HepG2 (cell line): ENCODE measurements at regions not wholly inside any gene's neighbourhood (a gene's known extent, or its start where the extent isn't known, plus 50 kb on each side); places are given as distances from the start of the nearest gene placed in this dataset.

ENCODE experiments used
- CHD2 ChIP-seq: IDR thresholded peaks from 2 replicates; pipeline ENCODE4 v1.6.1; 2011; ENCODE audit warnings: low read depth, low read length, improper control_type of control experiment
- MED8 ChIP-seq: sonication (generic); formaldehyde crosslinking; IDR thresholded peaks from 2 replicates; pipeline ENCODE4 v1.8.1; 2023; ENCODE audit warnings: mild to moderate bottlenecking, missing genetic modification reagents; ENCODE audit not compliant: insufficient replicate concordance
- MXD4 ChIP-seq: IDR thresholded peaks from 2 replicates; pipeline ENCODE4 v1.6.1; 2016; ENCODE audit warnings: mild to moderate bottlenecking, missing biosample characterization, missing genetic modification reagents
- POLR2AphosphoS5 ChIP-seq: IDR thresholded peaks from 2 replicates; pipeline ENCODE4 v1.6.1; 2012; ENCODE audit warnings: low read depth, low read length
- RXRA ChIP-seq: sonication (generic); formaldehyde crosslinking; IDR thresholded peaks from 2 replicates; pipeline ENCODE4 v1.5.1; 2020; ENCODE audit warnings: missing genetic modification reagents
- TRIM24 ChIP-seq: sonication (generic); formaldehyde crosslinking; IDR thresholded peaks from 2 replicates; pipeline ENCODE4 v1.8.0; 2022; ENCODE audit warnings: mild to moderate bottlenecking, missing genetic modification reagents
- U2AF1 ChIP-seq: fragments of 200-400 bp; formaldehyde crosslinking; optimal IDR thresholded peaks from 2 replicates; pipeline ENCODE3; 2017; ENCODE audit warnings: mild to moderate bottlenecking, low read depth, low read length
- ZNF274 ChIP-seq: sonication (generic); formaldehyde crosslinking; IDR thresholded peaks from 2 replicates; pipeline ENCODE4 v1.5.1; 2020; ENCODE audit warnings: mild to moderate bottlenecking, missing genetic modification reagents
- ZNF776 ChIP-seq: sonication (generic); formaldehyde crosslinking; IDR thresholded peaks from 2 replicates; pipeline ENCODE4 v1.4.0; 2020; ENCODE audit warnings: mild to moderate bottlenecking, missing genetic modification reagents
- ZSCAN9 ChIP-seq: IDR thresholded peaks from 2 replicates; pipeline ENCODE4 v1.6.1; 2016; ENCODE audit warnings: borderline replicate concordance
- TF ChIP-seq, protein P1 (sequence below): IDR thresholded peaks from 2 replicates; pipeline ENCODE4 v1.6.1; 2016
- TF ChIP-seq, protein P2 (sequence below): IDR thresholded peaks from 2 replicates; pipeline ENCODE4 v1.6.1; 2012; ENCODE audit warnings: inconsistent platforms
- TF ChIP-seq, protein P3 (sequence below): IDR thresholded peaks from 2 replicates; pipeline ENCODE4 v1.4.0; 2020; ENCODE audit warnings: mild to moderate bottlenecking, missing genetic modification reagents

DNA sequence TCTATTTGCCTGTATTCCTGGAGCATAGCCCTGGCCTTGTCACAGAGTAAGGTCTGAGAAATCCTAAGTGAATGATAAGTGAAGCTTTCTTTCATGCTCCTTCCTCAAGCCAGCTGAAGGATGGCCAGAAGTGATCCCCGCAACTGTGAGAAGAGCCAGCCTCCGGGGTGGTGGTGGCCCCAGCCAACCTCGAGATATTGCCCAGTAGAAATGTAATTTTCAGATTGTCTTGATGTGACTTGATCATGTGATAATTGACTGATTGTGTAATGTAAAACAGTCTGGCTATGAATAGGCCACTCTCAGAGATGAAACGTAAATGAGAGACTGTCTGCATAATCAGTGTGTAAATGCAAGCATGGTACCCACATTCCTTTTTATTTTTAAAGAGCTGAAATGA lies 242.4 kb upstream of the CAMK1G start:
- TF ChIP-seq POLR2AphosphoS5 (no peak), TRIM24 (CRISPR knock-in tag) (no peak), ZNF274 (CRISPR knock-in tag) (no peak), ZNF776 (no peak), MED8 (no peak), RXRA (CRISPR knock-in tag) (no peak), MXD4 (CRISPR knock-in tag) (no peak), ZSCAN9 (CRISPR knock-in tag) (no peak), U2AF1 (no peak), CHD2 (no peak)
- TF ChIP-seq, protein P1, sequence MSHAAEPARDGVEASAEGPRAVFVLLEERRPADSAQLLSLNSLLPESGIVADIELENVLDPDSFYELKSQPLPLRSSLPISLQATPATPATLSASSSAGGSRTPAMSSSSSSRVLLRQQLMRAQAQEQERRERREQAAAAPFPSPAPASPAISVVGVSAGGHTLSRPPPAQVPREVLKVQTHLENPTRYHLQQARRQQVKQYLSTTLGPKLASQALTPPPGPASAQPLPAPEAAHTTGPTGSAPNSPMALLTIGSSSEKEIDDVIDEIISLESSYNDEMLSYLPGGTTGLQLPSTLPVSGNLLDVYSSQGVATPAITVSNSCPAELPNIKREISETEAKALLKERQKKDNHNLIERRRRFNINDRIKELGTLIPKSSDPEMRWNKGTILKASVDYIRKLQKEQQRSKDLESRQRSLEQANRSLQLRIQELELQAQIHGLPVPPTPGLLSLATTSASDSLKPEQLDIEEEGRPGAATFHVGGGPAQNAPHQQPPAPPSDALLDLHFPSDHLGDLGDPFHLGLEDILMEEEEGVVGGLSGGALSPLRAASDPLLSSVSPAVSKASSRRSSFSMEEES (CRISPR knock-in tag) = no peak
- TF ChIP-seq, protein P2, sequence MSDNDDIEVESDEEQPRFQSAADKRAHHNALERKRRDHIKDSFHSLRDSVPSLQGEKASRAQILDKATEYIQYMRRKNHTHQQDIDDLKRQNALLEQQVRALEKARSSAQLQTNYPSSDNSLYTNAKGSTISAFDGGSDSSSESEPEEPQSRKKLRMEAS = no peak
- TF ChIP-seq, protein P3, sequence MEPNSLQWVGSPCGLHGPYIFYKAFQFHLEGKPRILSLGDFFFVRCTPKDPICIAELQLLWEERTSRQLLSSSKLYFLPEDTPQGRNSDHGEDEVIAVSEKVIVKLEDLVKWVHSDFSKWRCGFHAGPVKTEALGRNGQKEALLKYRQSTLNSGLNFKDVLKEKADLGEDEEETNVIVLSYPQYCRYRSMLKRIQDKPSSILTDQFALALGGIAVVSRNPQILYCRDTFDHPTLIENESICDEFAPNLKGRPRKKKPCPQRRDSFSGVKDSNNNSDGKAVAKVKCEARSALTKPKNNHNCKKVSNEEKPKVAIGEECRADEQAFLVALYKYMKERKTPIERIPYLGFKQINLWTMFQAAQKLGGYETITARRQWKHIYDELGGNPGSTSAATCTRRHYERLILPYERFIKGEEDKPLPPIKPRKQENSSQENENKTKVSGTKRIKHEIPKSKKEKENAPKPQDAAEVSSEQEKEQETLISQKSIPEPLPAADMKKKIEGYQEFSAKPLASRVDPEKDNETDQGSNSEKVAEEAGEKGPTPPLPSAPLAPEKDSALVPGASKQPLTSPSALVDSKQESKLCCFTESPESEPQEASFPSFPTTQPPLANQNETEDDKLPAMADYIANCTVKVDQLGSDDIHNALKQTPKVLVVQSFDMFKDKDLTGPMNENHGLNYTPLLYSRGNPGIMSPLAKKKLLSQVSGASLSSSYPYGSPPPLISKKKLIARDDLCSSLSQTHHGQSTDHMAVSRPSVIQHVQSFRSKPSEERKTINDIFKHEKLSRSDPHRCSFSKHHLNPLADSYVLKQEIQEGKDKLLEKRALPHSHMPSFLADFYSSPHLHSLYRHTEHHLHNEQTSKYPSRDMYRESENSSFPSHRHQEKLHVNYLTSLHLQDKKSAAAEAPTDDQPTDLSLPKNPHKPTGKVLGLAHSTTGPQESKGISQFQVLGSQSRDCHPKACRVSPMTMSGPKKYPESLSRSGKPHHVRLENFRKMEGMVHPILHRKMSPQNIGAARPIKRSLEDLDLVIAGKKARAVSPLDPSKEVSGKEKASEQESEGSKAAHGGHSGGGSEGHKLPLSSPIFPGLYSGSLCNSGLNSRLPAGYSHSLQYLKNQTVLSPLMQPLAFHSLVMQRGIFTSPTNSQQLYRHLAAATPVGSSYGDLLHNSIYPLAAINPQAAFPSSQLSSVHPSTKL (CRISPR knock-in tag) = no peak
